Ishikawa (cell line): ENCODE measurements at regions not wholly inside any gene's neighbourhood (a gene's known extent, or its start where the extent isn't known, plus 50 kb on each side); places are given as distances from the start of the nearest gene placed in this dataset.

Experiments used
- CEBPB ChIP-seq: IDR thresholded peaks from 2 replicates; pipeline ENCODE4 v1.6.1; 2012
- CREB1 ChIP-seq: IDR thresholded peaks from 2 replicates; pipeline ENCODE4 v1.6.1; 2012; ENCODE audit warnings: low read depth
- MAX ChIP-seq: IDR thresholded peaks from 2 replicates; pipeline ENCODE4 v1.6.1; 2012
- NFIC ChIP-seq: IDR thresholded peaks from 2 replicates; pipeline ENCODE4 v1.6.1; 2012
- RAD21 ChIP-seq: IDR thresholded peaks from 2 replicates; pipeline ENCODE4 v1.6.1; 2012; ENCODE audit warnings: low read depth
- REST ChIP-seq: IDR thresholded peaks from 2 replicates; pipeline ENCODE4 v1.6.1; 2012; ENCODE audit warnings: low read depth, mild to moderate bottlenecking
- TAF1 ChIP-seq: IDR thresholded peaks from 2 replicates; pipeline ENCODE4 v1.6.1; 2012; ENCODE audit warnings: low read depth, mild to moderate bottlenecking
- TCF12 ChIP-seq: IDR thresholded peaks from 2 replicates; pipeline ENCODE4 v1.6.1; 2012; ENCODE audit warnings: low read depth
- TEAD4 ChIP-seq: IDR thresholded peaks from 2 replicates; pipeline ENCODE4 v1.6.1; 2012

- no peak for TF ChIP-seq RAD21
- no peak for TF ChIP-seq REST
- no peak for TF ChIP-seq TAF1
- no peak for TF ChIP-seq TCF12
- no peak for TF ChIP-seq CEBPB
- TF ChIP-seq CREB1 = no peak
- TF ChIP-seq MAX = no peak
- TF ChIP-seq NFIC = no peak
- no peak for TF ChIP-seq TEAD4
Measured at GRCh38 chr13:111411919-111412650, 91.6 kb downstream of the TEX29 start.
